ENCODE measurements at regions not wholly inside any gene's neighbourhood (a gene's known extent, or its start where the extent isn't known, plus 50 kb on each side); places are given as distances from the start of the nearest gene placed in this dataset.
A peak's percentile ranks its signal among the peaks of the same experiment; 100 is the strongest.

DNA sequence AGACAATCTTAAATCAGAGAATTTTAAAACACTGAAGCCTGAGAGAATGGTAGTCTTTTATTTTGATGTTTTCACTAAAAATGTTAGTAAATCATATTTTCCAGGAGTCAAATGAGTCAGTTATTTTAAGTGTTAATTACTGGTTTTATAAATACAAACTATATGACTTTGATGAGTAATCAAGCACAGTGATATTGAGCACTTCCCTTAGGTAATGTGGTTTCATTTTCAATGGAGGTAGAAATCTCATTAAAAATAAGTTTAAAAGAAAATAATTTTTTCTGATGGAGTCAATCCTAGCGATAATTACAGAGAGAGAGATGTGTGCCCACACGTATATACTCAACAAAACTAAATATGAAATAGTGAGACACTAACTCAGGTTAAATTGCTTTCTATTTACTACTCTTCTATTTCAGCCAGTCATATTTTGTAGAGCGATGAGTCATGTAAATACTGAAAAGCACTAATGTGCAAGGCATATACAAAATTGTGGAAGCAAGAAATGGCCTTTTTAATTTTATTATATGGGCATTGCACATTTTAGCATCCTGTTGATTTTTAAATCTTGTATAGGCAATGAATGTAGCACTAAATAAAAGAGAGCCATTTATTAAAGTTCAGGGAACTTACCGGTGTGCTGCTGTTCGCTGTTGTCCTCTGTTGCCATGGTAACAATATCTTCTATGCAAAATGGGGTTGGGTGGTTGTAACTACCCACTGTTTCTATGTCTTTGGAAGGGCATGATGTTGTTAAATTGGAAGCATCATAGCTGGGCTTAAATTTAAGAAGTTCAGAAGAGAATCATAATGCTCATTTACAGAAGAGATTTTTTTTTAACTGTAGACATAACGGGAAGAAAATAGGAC is 513.7 kb downstream of the TLL1 start:
- no peak for DNase-seq (ENCODE audit: low read depth in 1 of 2, low spot score in 1 of 2)
- no peaks in the 10 kb centered on the region for H3K27me3 ChIP-seq
- H3K4me1 ChIP-seq (ENCODE audit: low read depth): no peaks in the 10 kb centered on the region
- H3K36me3 ChIP-seq: no peaks in the 10 kb centered on the region
- H3K27ac ChIP-seq: no peak overlapping the region
- H3K4me3 ChIP-seq: no peak overlapping the region
- no peaks in the 10 kb centered on the region for H3K9me3 ChIP-seq (ENCODE audit: low read depth)
- no peak for TF ChIP-seq CTCF (IDR thresholded peaks at IDR 0.05; ENCODE audit: low read depth, low read length)

GRCh38 chr4:166391501-166391900 is 518.5 kb downstream of the TLL1 start:
- Histone ChIP-seq H3K27me3 (no peaks in the 10 kb centered on the region), H3K9me3 (ENCODE audit: low read depth) (no peaks in the 10 kb centered on the region), H3K4me1 (ENCODE audit: low read depth) (no peaks in the 10 kb centered on the region), H3K27ac (no peak overlapping the region), H3K4me3 (no peak overlapping the region), H3K36me3 (no peaks in the 10 kb centered on the region)
- DNase-seq (ENCODE audit: low read depth in 1 of 2, low spot score in 1 of 2): no peak
- no peak for TF ChIP-seq CTCF (IDR thresholded peaks at IDR 0.05; ENCODE audit: low read depth, low read length)

DNA sequence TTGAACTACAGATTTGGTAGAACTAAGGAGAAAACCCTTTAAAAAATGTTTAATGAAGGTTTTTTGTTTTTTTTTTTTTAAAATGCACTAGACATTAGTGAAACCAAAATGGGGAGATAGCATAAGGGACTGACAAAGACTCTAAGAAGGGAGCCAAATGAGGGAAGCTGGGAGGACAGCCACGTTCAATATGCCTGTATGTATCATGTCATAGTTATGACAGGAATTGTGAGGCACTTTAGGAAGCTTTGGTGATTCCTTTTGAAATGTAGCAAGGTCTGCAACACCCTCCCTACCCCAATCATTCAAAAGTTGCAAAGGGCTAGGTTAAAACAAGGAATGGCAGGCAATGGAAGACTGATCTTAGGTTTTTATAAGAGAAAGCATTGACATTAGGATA is 526.0 kb downstream of the TLL1 start:
- TF ChIP-seq CTCF (IDR thresholded peaks at IDR 0.05; ENCODE audit: low read depth, low read length): no peak
- no peak for DNase-seq (ENCODE audit: low read depth in 1 of 2, low spot score in 1 of 2)
- Histone ChIP-seq H3K27ac (no peak overlapping the region), H3K4me1 (ENCODE audit: low read depth) (no peaks in the 10 kb centered on the region), H3K36me3 (no peaks in the 10 kb centered on the region), H3K27me3 (no peaks in the 10 kb centered on the region), H3K9me3 (ENCODE audit: low read depth) (no peaks in the 10 kb centered on the region), H3K4me3 (no peak overlapping the region)

GRCh38 chr4:166400270-166400894 is 527.3 kb downstream of the TLL1 start:
- H3K27me3 ChIP-seq: no peaks in the 10 kb centered on the region
- H3K4me1 ChIP-seq (ENCODE audit: low read depth): no peaks in the 10 kb centered on the region
- no peak overlapping the region for H3K4me3 ChIP-seq
- TF ChIP-seq CTCF (IDR thresholded peaks at IDR 0.05; ENCODE audit: low read depth, low read length): no peak
- peak in 1 of 2 donors; percentile 8 for DNase-seq (ENCODE audit: low read depth in 1 of 2, low spot score in 1 of 2)
- no peak overlapping the region for H3K27ac ChIP-seq
- no peaks in the 10 kb centered on the region for H3K9me3 ChIP-seq (ENCODE audit: low read depth)
- no peaks in the 10 kb centered on the region for H3K36me3 ChIP-seq

- DNase-seq (ENCODE audit: low read depth in 1 of 2, low spot score in 1 of 2): no peak
- Histone ChIP-seq H3K4me3 (no peak overlapping the region), H3K36me3 (no peaks in the 10 kb centered on the region), H3K9me3 (ENCODE audit: low read depth) (no peaks in the 10 kb centered on the region), H3K27ac (no peak overlapping the region), H3K4me1 (ENCODE audit: low read depth) (no peaks in the 10 kb centered on the region), H3K27me3 (no peaks in the 10 kb centered on the region)
- no peak for TF ChIP-seq CTCF (IDR thresholded peaks at IDR 0.05; ENCODE audit: low read depth, low read length)
Measured at GRCh38 chr4:166413356-166413755, 540.3 kb downstream of the TLL1 start.

Data from cardiac muscle cell (in vitro differentiated cells and primary cell).